Stomach (tissue), 4 donors: ENCODE measurements at regions not wholly inside any gene's neighbourhood (a gene's known extent, or its start where the extent isn't known, plus 50 kb on each side); places are given as distances from the start of the nearest gene placed in this dataset.
A peak's percentile ranks its signal among the peaks of the same experiment; 100 is the strongest.

Experiments
- EP300 ChIP-seq: sonication (generic); formaldehyde crosslinking; IDR thresholded peaks from one replicate; pipeline ENCODE4 v1.6.1; 2017; ENCODE audit warnings: antibody characterized with exemption
- POLR2AphosphoS5 ChIP-seq, 3 donors: sonication (generic); formaldehyde crosslinking; IDR thresholded peaks; one replicate each; pipeline ENCODE4 v1.6.1; 2016; ENCODE audit warnings: antibody characterized with exemption in 3 of 3
- TF ChIP-seq, protein P1 (sequence below), 7 experiments: fragments of 450-650 bp in 4 of 7; fragments of 200-600 bp in 3 of 7; sonication (generic) in 3 of 7; IDR thresholded peaks; one replicate each; pipeline ENCODE4 v1.5.1; 2016 to 2019; ENCODE audit warnings: antibody characterized with exemption in 7 of 7, control low read depth in 2 of 7, mild to moderate bottlenecking in 1 of 7

DNA sequence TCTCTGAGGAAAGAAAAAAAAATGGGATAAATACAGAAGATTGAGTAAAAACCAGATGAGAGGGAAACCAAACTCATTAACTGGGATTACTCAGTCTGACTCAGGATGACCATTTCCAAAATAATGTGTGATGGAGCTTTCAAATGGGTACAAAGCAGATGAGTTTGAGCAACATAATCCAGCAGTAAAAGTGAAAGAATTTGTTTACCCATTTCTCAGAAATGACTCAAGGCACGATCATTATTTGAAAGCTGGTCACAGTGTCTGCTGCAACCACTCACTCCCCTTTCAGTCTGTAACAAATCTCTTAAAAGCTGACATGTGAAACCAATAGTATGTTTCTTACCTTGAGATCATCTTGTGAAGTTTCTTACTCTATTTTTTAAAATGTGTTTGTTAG lies 104.7 kb upstream of the KLF14 start:
- TF ChIP-seq EP300 (no peak), POLR2AphosphoS5 (IDR thresholded peaks at IDR 0.05) (peak in 1 of 3 donors; percentile 52)
- TF ChIP-seq, protein P1, sequence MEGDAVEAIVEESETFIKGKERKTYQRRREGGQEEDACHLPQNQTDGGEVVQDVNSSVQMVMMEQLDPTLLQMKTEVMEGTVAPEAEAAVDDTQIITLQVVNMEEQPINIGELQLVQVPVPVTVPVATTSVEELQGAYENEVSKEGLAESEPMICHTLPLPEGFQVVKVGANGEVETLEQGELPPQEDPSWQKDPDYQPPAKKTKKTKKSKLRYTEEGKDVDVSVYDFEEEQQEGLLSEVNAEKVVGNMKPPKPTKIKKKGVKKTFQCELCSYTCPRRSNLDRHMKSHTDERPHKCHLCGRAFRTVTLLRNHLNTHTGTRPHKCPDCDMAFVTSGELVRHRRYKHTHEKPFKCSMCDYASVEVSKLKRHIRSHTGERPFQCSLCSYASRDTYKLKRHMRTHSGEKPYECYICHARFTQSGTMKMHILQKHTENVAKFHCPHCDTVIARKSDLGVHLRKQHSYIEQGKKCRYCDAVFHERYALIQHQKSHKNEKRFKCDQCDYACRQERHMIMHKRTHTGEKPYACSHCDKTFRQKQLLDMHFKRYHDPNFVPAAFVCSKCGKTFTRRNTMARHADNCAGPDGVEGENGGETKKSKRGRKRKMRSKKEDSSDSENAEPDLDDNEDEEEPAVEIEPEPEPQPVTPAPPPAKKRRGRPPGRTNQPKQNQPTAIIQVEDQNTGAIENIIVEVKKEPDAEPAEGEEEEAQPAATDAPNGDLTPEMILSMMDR (IDR thresholded peaks at IDR 0.05) = no peak
